SK-N-SH (cell line): ENCODE measurements at regions not wholly inside any gene's neighbourhood (a gene's known extent, or its start where the extent isn't known, plus 50 kb on each side); places are given as distances from the start of the nearest gene placed in this dataset.

Experiments
- CTCF ChIA-PET: fragments of 300-600, 350-600 bp; formaldehyde crosslinking; extraction: SDS; loops from one replicate; lab custom pipeline; 2021; lab: Yijun Ruan, JAX
- POLR2A ChIA-PET: fragments of 350-600 bp; sonication (Branson Sonifier 250); formaldehyde crosslinking; extraction: SDS; loops from one replicate; lab custom pipeline; 2020; ENCODE audit warnings: antibody characterized with exemption, inconsistent platforms; lab: Yijun Ruan, JAX
- DNase-seq: peaks from one replicate; pipeline ENCODE4 v3.0.0; 2012
- H2AFZ ChIP-seq: fragments of 200-600 bp; sonication (generic); 2 replicates; pipeline ENCODE4 v1.8.1; 2016; ENCODE audit warnings: antibody characterized with exemption, mild to moderate bottlenecking, low read depth
- H3F3A ChIP-seq: fragments of 200-600 bp; sonication (generic); replicated peaks from 2 replicates; pipeline ENCODE3; 2016; ENCODE audit warnings: antibody characterized with exemption, mild to moderate bottlenecking; ENCODE audit not compliant: insufficient read depth
- H3K27ac ChIP-seq, 2 experiments: fragments of 200-500 bp in 1 of 2; fragments of 200-600 bp in 1 of 2; sonication (Bioruptor generic) in 1 of 2; sonication (generic), shearing (Covaris generic) in 1 of 2; 2 replicates each; pipeline versions ENCODE4 v1.5.1 to v1.6.1; 2014 to 2016; ENCODE audit warnings: low read depth in 2 of 2, inconsistent platforms in 1 of 2, low read length in 1 of 2, mild to moderate bottlenecking in 1 of 2, mixed read lengths in 1 of 2
- H3K27me3 ChIP-seq: fragments of 200-600 bp; sonication (generic), shearing (Covaris generic); 2 replicates; pipeline ENCODE4 v1.6.1; 2016; ENCODE audit warnings: mixed run types; ENCODE audit not compliant: insufficient read depth
- H3K36me3 ChIP-seq, 2 experiments: fragments of 200-500 bp in 1 of 2; fragments of 200-600 bp in 1 of 2; sonication (Bioruptor generic) in 1 of 2; sonication (generic) in 1 of 2; replicated peaks in 1 of 2; 2 replicates each; pipeline versions ENCODE3 to v1.5.1; 2014 to 2016; ENCODE audit warnings: low read length in 1 of 2, mild to moderate bottlenecking in 1 of 2; ENCODE audit not compliant: insufficient read depth in 2 of 2, control insufficient read depth in 1 of 2
- H3K4me1 ChIP-seq, 2 experiments: fragments of 200-500 bp in 1 of 2; fragments of 200-600 bp in 1 of 2; sonication (Bioruptor generic) in 1 of 2; sonication (generic), shearing (Covaris generic) in 1 of 2; 2 replicates each; pipeline versions ENCODE4 v1.5.1 to v1.6.1; 2014 to 2016; ENCODE audit warnings: low read depth in 1 of 2, low read length in 1 of 2, mixed run types in 1 of 2; ENCODE audit not compliant: insufficient read depth in 2 of 2, control insufficient read depth in 1 of 2
- H3K4me2 ChIP-seq: fragments of 200-600 bp; sonication (generic), shearing (Covaris generic); 2 replicates; pipeline ENCODE4 v1.6.1; 2017; ENCODE audit warnings: mixed run types
- H3K4me3 ChIP-seq, 2 experiments: fragments of 200-500 bp in 1 of 2; fragments of 200-600 bp in 1 of 2; sonication (Bioruptor generic) in 1 of 2; sonication (generic), shearing (Covaris generic) in 1 of 2; 2 replicates each; pipeline versions ENCODE4 v1.5.1 to v1.8.1; 2014 to 2016; ENCODE audit warnings: low read depth in 2 of 2, inconsistent platforms in 1 of 2, low read length in 1 of 2, mild to moderate bottlenecking in 1 of 2, mixed read lengths in 1 of 2, moderate library complexity in 1 of 2
- H3K79me2 ChIP-seq: fragments of 200-600 bp; sonication (generic); 2 replicates; pipeline ENCODE4 v1.8.1; 2017; ENCODE audit warnings: mild to moderate bottlenecking; ENCODE audit not compliant: insufficient read depth
- H3K9ac ChIP-seq: fragments of 200-600 bp; sonication (generic); 2 replicates; pipeline ENCODE4 v1.6.1; 2017; ENCODE audit warnings: mixed run types
- H3K9me2 ChIP-seq: fragments of 200-600 bp; sonication (generic); 2 replicates; pipeline ENCODE4 v1.6.1; 2017; ENCODE audit warnings: mixed run types
- H3K9me3 ChIP-seq: fragments of 200-600 bp; sonication (generic); 2 replicates; pipeline ENCODE4 v1.6.1; 2017; ENCODE audit warnings: mixed run types, mild to moderate bottlenecking, moderate library complexity
- H4K20me1 ChIP-seq: fragments of 200-600 bp; sonication (generic); 2 replicates; pipeline ENCODE4 v1.6.1; 2017; ENCODE audit warnings: mild to moderate bottlenecking, mixed run types; ENCODE audit not compliant: insufficient read depth
- CHD2 ChIP-seq: fragments of 150-350 bp; IDR thresholded peaks from 2 replicates; pipeline ENCODE4 v1.6.1; 2018; ENCODE audit warnings: low read length; ENCODE audit not compliant: partially characterized antibody
- EP300 ChIP-seq, 2 experiments: IDR thresholded peaks; 2 replicates each; pipeline versions ENCODE4 v1.4.0 to v1.6.1; 2012; ENCODE audit warnings: borderline replicate concordance in 1 of 2, low read depth in 1 of 2, low read length in 1 of 2
- FOSL2 ChIP-seq: IDR thresholded peaks from 2 replicates; pipeline ENCODE4 v1.4.0; 2012; ENCODE audit warnings: low read depth, mild to moderate bottlenecking, moderate library complexity, borderline replicate concordance
- FOXJ3 ChIP-seq: sonication (generic); formaldehyde crosslinking; IDR thresholded peaks from 2 replicates; pipeline ENCODE4 v1.5.1; 2020; ENCODE audit warnings: mild to moderate bottlenecking, missing genetic modification reagents
- FOXM1 ChIP-seq: IDR thresholded peaks from 2 replicates; pipeline ENCODE4 v1.4.0; 2012; ENCODE audit warnings: low read depth, mild to moderate bottlenecking
- GATA2 ChIP-seq: sonication (generic); formaldehyde crosslinking; IDR thresholded peaks from 2 replicates; pipeline ENCODE4 v1.5.0; 2020; ENCODE audit warnings: mild to moderate bottlenecking, missing genetic modification reagents
- IRF3 ChIP-seq: fragments of 150-350 bp; IDR thresholded peaks from 2 replicates; pipeline ENCODE4 v1.6.1; 2016; ENCODE audit warnings: mild to moderate bottlenecking, low read depth, low read length
- MAX ChIP-seq: IDR thresholded peaks from 2 replicates; pipeline ENCODE4 v1.4.0; 2012; ENCODE audit warnings: low read depth
- MXI1 ChIP-seq: IDR thresholded peaks from 2 replicates; pipeline ENCODE4 v1.6.1; 2012; ENCODE audit warnings: mild to moderate bottlenecking, low read depth, low read length, improper control_type of control experiment
- NFIC ChIP-seq: IDR thresholded peaks from 2 replicates; pipeline ENCODE4 v1.4.0; 2012; ENCODE audit warnings: borderline replicate concordance
- NRF1 ChIP-seq: IDR thresholded peaks from 2 replicates; pipeline ENCODE4 v1.6.1; 2012; ENCODE audit warnings: low read depth, mild to moderate bottlenecking, low read length
- RCOR1 ChIP-seq: fragments of 150-350 bp; IDR thresholded peaks from 2 replicates; pipeline ENCODE4 v1.6.1; 2017; ENCODE audit warnings: antibody characterized with exemption, low read length
- RXRA ChIP-seq: IDR thresholded peaks from 2 replicates; pipeline ENCODE4 v1.4.0; 2012; ENCODE audit warnings: low read depth, mild to moderate bottlenecking, borderline replicate concordance
- SIN3A ChIP-seq: IDR thresholded peaks from 2 replicates; pipeline ENCODE4 v1.6.1; 2012; ENCODE audit warnings: low read depth, mild to moderate bottlenecking, low read length, moderate library complexity, borderline replicate concordance
- SMC3 ChIP-seq: IDR thresholded peaks from 2 replicates; pipeline ENCODE4 v1.6.1; 2012; ENCODE audit warnings: low read depth, low read length, improper control_type of control experiment
- TAF1 ChIP-seq: IDR thresholded peaks from 2 replicates; pipeline ENCODE4 v1.6.1; 2012; ENCODE audit warnings: low read depth, mild to moderate bottlenecking, low read length, moderate library complexity, borderline replicate concordance
- TCF12 ChIP-seq: IDR thresholded peaks from 2 replicates; pipeline ENCODE4 v1.4.0; 2012
- TEAD4 ChIP-seq: IDR thresholded peaks from 2 replicates; pipeline ENCODE4 v1.4.0; 2012; ENCODE audit warnings: mild to moderate bottlenecking, borderline replicate concordance; ENCODE audit not compliant: insufficient read depth
- WGBS: methylation state at CpG from one replicate; pipeline ENCODE4 v1.1.6; 2017; ENCODE audit warnings: low lambda C conversion rate; 5-methylcytosine and 5-hydroxymethylcytosine counted together
- TF ChIP-seq, protein P1 (sequence below): fragments of 150-350 bp; IDR thresholded peaks from 2 replicates; pipeline ENCODE4 v1.6.1; 2017; ENCODE audit warnings: antibody characterized with exemption, low read length, low read depth, borderline replicate concordance
- TF ChIP-seq, protein P2 (sequence below): IDR thresholded peaks from 2 replicates; pipeline ENCODE4 v1.4.0; 2012; ENCODE audit warnings: low read depth, borderline replicate concordance
- TF ChIP-seq, protein P3 (sequence below): IDR thresholded peaks from 2 replicates; pipeline ENCODE4 v1.6.1; 2012; ENCODE audit warnings: mild to moderate bottlenecking, low read depth, low read length, moderate library complexity

DNA sequence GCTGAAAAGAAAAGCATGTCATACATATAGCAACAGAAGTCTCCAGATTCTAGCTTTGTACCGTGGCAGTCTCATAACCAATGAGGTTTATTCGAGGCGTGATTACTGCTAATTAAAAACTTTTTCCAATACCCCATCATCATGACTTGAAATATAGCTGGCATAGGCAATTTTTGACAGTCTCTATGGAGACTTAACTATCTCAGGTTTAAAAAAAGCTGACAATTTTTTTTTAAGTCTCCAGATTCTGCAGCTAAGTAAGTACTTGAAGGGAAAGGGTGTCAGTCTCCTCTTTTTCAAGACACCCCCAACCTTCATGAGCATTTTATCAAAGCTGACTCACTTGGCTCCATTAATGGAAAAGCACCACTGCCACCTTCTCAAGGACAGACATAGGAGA lies 126.3 kb upstream of the RXFP1 start:
- POLR2A ChIA-PET = no interaction called here
- H2AFZ ChIP-seq = no peak overlapping the region
- H3K79me2 ChIP-seq = no peaks in the 10 kb centered on the region
- no peaks in the 10 kb centered on the region for H3K27me3 ChIP-seq
- no peaks in the 10 kb centered on the region for H3K9me2 ChIP-seq
- no peak overlapping the region for H3K27ac ChIP-seq
- H3K4me3 ChIP-seq = no peak overlapping the region
- no peaks in the 10 kb centered on the region for H3F3A ChIP-seq
- no peak for TF ChIP-seq EP300 (IDR thresholded peaks at IDR 0.05; ENCODE audit: borderline replicate concordance in 1 of 2, low read depth in 1 of 2, low read length in 1 of 2)
- TF ChIP-seq RCOR1 = no peak
- TF ChIP-seq IRF3 = no peak
- TF ChIP-seq FOSL2 = no peak
- no peak for TF ChIP-seq MXI1
- TF ChIP-seq CHD2 = no peak
- TF ChIP-seq RXRA = no peak
- TF ChIP-seq FOXM1 = no peak
- TF ChIP-seq NFIC = no peak
- TF ChIP-seq, protein P1, sequence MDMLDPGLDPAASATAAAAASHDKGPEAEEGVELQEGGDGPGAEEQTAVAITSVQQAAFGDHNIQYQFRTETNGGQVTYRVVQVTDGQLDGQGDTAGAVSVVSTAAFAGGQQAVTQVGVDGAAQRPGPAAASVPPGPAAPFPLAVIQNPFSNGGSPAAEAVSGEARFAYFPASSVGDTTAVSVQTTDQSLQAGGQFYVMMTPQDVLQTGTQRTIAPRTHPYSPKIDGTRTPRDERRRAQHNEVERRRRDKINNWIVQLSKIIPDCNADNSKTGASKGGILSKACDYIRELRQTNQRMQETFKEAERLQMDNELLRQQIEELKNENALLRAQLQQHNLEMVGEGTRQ = no peak
- TF ChIP-seq MAX = no peak
- TF ChIP-seq TCF12 = no peak
- no peak for TF ChIP-seq GATA2 (CRISPR knock-in tag)
- no peak for TF ChIP-seq FOXJ3 (CRISPR knock-in tag)
- no peak for TF ChIP-seq SIN3A
- no peak for TF ChIP-seq SMC3
- no peak for TF ChIP-seq TEAD4
- no peaks in the 10 kb centered on the region for H3K4me1 ChIP-seq
- no peak for DNase-seq
- no peaks in the 10 kb centered on the region for H3K36me3 ChIP-seq
- WGBS = 24% methylated on average over 3 of the region's 3 CpGs
- CTCF ChIA-PET = interaction anchor here (1.6 kb wide), 1 partner anchor 12 kb away, joined by 5 read pairs; no protein-coding TSS in a partner anchor
- no peak overlapping the region for H3K9ac ChIP-seq
- no peak overlapping the region for H3K4me2 ChIP-seq
- H3K9me3 ChIP-seq = no peaks in the 10 kb centered on the region
- no peaks in the 10 kb centered on the region for H4K20me1 ChIP-seq

- ChIA-PET CTCF (interaction anchor here (1.6 kb wide), 1 partner anchor 12 kb away, joined by 5 read pairs; no protein-coding TSS in a partner anchor), POLR2A (no interaction called here)
- Histone ChIP-seq H3K27me3 (no peaks in the 10 kb centered on the region), H3K27ac (no peak overlapping the region), H3K36me3 (no peaks in the 10 kb centered on the region), H3K79me2 (no peaks in the 10 kb centered on the region), H3K9me2 (no peaks in the 10 kb centered on the region), H3K4me1 (no peaks in the 10 kb centered on the region), H2AFZ (no peak overlapping the region), H3K4me3 (no peak overlapping the region), H3K9ac (no peak overlapping the region), H3K4me2 (no peak overlapping the region), H3K9me3 (no peaks in the 10 kb centered on the region), H4K20me1 (no peaks in the 10 kb centered on the region), H3F3A (no peaks in the 10 kb centered on the region)
- WGBS = 10% methylated on average over 2 of the region's 2 CpGs
- no peak for DNase-seq
- TF ChIP-seq SIN3A (no peak), TCF12 (no peak), FOSL2 (no peak), EP300 (IDR thresholded peaks at IDR 0.05; ENCODE audit: borderline replicate concordance in 1 of 2, low read depth in 1 of 2, low read length in 1 of 2) (no peak), NRF1 (no peak), TAF1 (no peak), FOXM1 (no peak)
- TF ChIP-seq, protein P2, sequence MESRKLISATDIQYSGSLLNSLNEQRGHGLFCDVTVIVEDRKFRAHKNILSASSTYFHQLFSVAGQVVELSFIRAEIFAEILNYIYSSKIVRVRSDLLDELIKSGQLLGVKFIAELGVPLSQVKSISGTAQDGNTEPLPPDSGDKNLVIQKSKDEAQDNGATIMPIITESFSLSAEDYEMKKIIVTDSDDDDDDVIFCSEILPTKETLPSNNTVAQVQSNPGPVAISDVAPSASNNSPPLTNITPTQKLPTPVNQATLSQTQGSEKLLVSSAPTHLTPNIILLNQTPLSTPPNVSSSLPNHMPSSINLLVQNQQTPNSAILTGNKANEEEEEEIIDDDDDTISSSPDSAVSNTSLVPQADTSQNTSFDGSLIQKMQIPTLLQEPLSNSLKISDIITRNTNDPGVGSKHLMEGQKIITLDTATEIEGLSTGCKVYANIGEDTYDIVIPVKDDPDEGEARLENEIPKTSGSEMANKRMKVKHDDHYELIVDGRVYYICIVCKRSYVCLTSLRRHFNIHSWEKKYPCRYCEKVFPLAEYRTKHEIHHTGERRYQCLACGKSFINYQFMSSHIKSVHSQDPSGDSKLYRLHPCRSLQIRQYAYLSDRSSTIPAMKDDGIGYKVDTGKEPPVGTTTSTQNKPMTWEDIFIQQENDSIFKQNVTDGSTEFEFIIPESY = no peak
- TF ChIP-seq, protein P3, sequence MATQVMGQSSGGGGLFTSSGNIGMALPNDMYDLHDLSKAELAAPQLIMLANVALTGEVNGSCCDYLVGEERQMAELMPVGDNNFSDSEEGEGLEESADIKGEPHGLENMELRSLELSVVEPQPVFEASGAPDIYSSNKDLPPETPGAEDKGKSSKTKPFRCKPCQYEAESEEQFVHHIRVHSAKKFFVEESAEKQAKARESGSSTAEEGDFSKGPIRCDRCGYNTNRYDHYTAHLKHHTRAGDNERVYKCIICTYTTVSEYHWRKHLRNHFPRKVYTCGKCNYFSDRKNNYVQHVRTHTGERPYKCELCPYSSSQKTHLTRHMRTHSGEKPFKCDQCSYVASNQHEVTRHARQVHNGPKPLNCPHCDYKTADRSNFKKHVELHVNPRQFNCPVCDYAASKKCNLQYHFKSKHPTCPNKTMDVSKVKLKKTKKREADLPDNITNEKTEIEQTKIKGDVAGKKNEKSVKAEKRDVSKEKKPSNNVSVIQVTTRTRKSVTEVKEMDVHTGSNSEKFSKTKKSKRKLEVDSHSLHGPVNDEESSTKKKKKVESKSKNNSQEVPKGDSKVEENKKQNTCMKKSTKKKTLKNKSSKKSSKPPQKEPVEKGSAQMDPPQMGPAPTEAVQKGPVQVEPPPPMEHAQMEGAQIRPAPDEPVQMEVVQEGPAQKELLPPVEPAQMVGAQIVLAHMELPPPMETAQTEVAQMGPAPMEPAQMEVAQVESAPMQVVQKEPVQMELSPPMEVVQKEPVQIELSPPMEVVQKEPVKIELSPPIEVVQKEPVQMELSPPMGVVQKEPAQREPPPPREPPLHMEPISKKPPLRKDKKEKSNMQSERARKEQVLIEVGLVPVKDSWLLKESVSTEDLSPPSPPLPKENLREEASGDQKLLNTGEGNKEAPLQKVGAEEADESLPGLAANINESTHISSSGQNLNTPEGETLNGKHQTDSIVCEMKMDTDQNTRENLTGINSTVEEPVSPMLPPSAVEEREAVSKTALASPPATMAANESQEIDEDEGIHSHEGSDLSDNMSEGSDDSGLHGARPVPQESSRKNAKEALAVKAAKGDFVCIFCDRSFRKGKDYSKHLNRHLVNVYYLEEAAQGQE = no peak
Measured at GRCh38 chr4:158395889-158396288, 125.8 kb upstream of the RXFP1 start.
